ENCODE measurements at regions not wholly inside any gene's neighbourhood (a gene's known extent, or its start where the extent isn't known, plus 50 kb on each side); places are given as distances from the start of the nearest gene placed in this dataset.

- TF ChIP-seq MAX (IDR thresholded peaks at IDR 0.05) (no peak), CTCF (IDR thresholded peaks at IDR 0.05; ENCODE audit: low read depth, low read length, missing input control) (no peak), ZBTB33 (IDR thresholded peaks at IDR 0.05) (no peak), EGR1 (IDR thresholded peaks at IDR 0.05; ENCODE audit: low read depth in 2 of 2) (no peak), ATF3 (IDR thresholded peaks at IDR 0.05) (no peak), FOXA1 (IDR thresholded peaks at IDR 0.05) (no peak), YY1 (IDR thresholded peaks at IDR 0.05) (no peak)
These were observed 229.0 kb downstream of the TRIM36 start for GRCh38 chr5:114940709-114941108.

Measured in liver (tissue), 3 donors.